Erythroblast (primary cell): ENCODE measurements at regions not wholly inside any gene's neighbourhood (a gene's known extent, or its start where the extent isn't known, plus 50 kb on each side); places are given as distances from the start of the nearest gene placed in this dataset.

Experiments
- GATA1 ChIP-seq: IDR thresholded peaks from 2 replicates; pipeline ENCODE4 v1.6.1; 2011; ENCODE audit warnings: low read depth, mild to moderate bottlenecking, control low read depth, low read length, moderate library complexity
- POLR2A ChIP-seq: IDR thresholded peaks from 2 replicates; pipeline ENCODE4 v1.6.1; 2011; ENCODE audit warnings: mild to moderate bottlenecking, low read length

GRCh38 chr2:128564131-128564530 is 245.5 kb upstream of the HS6ST1 start:
- TF ChIP-seq POLR2A: no peak
- TF ChIP-seq GATA1: no peak
